Fibroblast of skin of left biceps (primary cell): ENCODE measurements at regions not wholly inside any gene's neighbourhood (a gene's known extent, or its start where the extent isn't known, plus 50 kb on each side); places are given as distances from the start of the nearest gene placed in this dataset.

Source experiments
- DNase-seq, 2 experiments: peaks; one replicate each; pipeline ENCODE4 v3.0.0-alpha.2; 2013; ENCODE audit warnings: low read depth in 2 of 2

- no peak for DNase-seq
These were observed 123.3 kb upstream of the USP24 start for GRCh38 chr1:55338448-55338820.

- peak in 1 of 2 experiments; percentile 15 for DNase-seq
These were observed 122.8 kb upstream of the USP24 start for GRCh38 chr1:55337801-55338447.

- DNase-seq = no peak
These were observed 119.6 kb upstream of the USP24 start for GRCh38 chr1:55334797-55335196.

GRCh38 chr1:55334160-55334559, 119.0 kb upstream of the USP24 start:
- no peak for DNase-seq

GRCh38 chr1:55333461-55333860, 118.3 kb upstream of the USP24 start:
- DNase-seq = no peak

GRCh38 chr1:55331351-55331750, 116.2 kb upstream of the USP24 start:
- DNase-seq = peak in 1 of 2 experiments; percentile 20

- no peak for DNase-seq
These were observed 114.8 kb upstream of the USP24 start for GRCh38 chr1:55329808-55330432.

GRCh38 chr1:55329091-55329490, 113.9 kb upstream of the USP24 start:
- no peak for DNase-seq

GRCh38 chr1:55326496-55327243, 111.5 kb upstream of the USP24 start:
- DNase-seq = no peak

GRCh38 chr1:55323760-55324159, 108.6 kb upstream of the USP24 start:
- no peak for DNase-seq

- no peak for DNase-seq
These were observed 107.7 kb upstream of the USP24 start for GRCh38 chr1:55322842-55323241.

- DNase-seq = peak in 1 of 2 experiments; percentile 19
These were observed 106.8 kb upstream of the USP24 start for GRCh38 chr1:55321942-55322341.

GRCh38 chr1:55320891-55321290, 105.7 kb upstream of the USP24 start:
- no peak for DNase-seq

- DNase-seq = no peak
These were observed 103.1 kb upstream of the USP24 start for GRCh38 chr1:55318116-55318817.

GRCh38 chr1:55317673-55318072, 102.5 kb upstream of the USP24 start:
- no peak for DNase-seq

GRCh38 chr1:55316947-55317662, 101.9 kb upstream of the USP24 start:
- no peak for DNase-seq

- DNase-seq = no peak
These were observed 101.3 kb upstream of the USP24 start for GRCh38 chr1:55316502-55316901.

- DNase-seq = no peak
These were observed 100.4 kb upstream of the USP24 start for GRCh38 chr1:55315552-55315951.

GRCh38 chr1:55314740-55315139, 99.6 kb upstream of the USP24 start:
- no peak for DNase-seq

GRCh38 chr1:55313903-55314302, 98.7 kb upstream of the USP24 start:
- DNase-seq = no peak

GRCh38 chr1:55311979-55312378, 96.8 kb upstream of the USP24 start:
- DNase-seq = no peak
